ENCODE measurements at regions not wholly inside any gene's neighbourhood (a gene's known extent, or its start where the extent isn't known, plus 50 kb on each side); places are given as distances from the start of the nearest gene placed in this dataset.

DNA sequence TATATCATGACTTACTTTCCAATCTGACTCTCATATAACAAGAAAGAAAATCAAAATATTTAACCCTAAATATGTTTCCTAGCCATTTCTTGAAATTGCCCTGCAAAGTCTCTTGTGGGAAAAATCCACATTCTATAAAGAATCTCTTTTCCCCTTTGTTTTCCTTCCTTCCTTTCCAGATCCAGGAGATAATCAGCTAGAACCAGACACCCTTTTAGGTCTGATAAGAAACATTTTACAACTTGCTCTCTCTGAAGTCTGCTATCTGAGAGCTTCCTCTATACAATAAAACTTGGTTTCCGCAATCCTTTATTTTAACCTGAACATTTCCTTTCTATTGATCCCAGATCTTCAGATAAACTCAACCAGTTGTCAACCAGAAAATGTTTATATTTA, 100.5 kb upstream of the RNU6-1 start:
- DNase-seq: no peak
- Histone ChIP-seq H3K4me2 (no peak overlapping the region), H3F3A (ENCODE audit: insufficient read depth, low read depth) (no peaks in the 10 kb centered on the region), H3K27me3 (ENCODE audit: insufficient read depth, low read depth) (no peaks in the 10 kb centered on the region), H2AFZ (no peak overlapping the region), H3K27ac (no peak overlapping the region), H3K4me3 (no peak overlapping the region), H4K20me1 (ENCODE audit: insufficient read depth) (no peaks in the 10 kb centered on the region), H3K4me1 (replicated peaks; ENCODE audit: insufficient read depth) (peaks cover 10% of the 10 kb centered on the region), H3K9me3 (ENCODE audit: insufficient read depth, low read depth) (no peaks in the 10 kb centered on the region), H3K36me3 (ENCODE audit: low read depth) (no peaks in the 10 kb centered on the region), H3K79me2 (ENCODE audit: low read depth) (no peaks in the 10 kb centered on the region), H3K9me2 (ENCODE audit: insufficient read depth) (no peaks in the 10 kb centered on the region)
- TF ChIP-seq EZH2 (IDR thresholded peaks at IDR 0.05; ENCODE audit: low read depth): no peak
- TF ChIP-seq, protein P1, sequence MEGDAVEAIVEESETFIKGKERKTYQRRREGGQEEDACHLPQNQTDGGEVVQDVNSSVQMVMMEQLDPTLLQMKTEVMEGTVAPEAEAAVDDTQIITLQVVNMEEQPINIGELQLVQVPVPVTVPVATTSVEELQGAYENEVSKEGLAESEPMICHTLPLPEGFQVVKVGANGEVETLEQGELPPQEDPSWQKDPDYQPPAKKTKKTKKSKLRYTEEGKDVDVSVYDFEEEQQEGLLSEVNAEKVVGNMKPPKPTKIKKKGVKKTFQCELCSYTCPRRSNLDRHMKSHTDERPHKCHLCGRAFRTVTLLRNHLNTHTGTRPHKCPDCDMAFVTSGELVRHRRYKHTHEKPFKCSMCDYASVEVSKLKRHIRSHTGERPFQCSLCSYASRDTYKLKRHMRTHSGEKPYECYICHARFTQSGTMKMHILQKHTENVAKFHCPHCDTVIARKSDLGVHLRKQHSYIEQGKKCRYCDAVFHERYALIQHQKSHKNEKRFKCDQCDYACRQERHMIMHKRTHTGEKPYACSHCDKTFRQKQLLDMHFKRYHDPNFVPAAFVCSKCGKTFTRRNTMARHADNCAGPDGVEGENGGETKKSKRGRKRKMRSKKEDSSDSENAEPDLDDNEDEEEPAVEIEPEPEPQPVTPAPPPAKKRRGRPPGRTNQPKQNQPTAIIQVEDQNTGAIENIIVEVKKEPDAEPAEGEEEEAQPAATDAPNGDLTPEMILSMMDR (conservative IDR thresholded peaks at IDR 0.05): no peak
- no TSS peak for BruUV-seq (replicated peaks)
- ChIA-PET POLR2A (ENCODE audit: unreplicated experiment) (interaction anchor here (0.6 kb wide), 1 partner anchor 1384 kb away, joined by 3 read pairs; no protein-coding TSS in a partner anchor), CTCF (no interaction called here)
- intact Hi-C loops (cut with micrococcal nuclease; ENCODE audit: unreplicated experiment): no loop called here

DNA sequence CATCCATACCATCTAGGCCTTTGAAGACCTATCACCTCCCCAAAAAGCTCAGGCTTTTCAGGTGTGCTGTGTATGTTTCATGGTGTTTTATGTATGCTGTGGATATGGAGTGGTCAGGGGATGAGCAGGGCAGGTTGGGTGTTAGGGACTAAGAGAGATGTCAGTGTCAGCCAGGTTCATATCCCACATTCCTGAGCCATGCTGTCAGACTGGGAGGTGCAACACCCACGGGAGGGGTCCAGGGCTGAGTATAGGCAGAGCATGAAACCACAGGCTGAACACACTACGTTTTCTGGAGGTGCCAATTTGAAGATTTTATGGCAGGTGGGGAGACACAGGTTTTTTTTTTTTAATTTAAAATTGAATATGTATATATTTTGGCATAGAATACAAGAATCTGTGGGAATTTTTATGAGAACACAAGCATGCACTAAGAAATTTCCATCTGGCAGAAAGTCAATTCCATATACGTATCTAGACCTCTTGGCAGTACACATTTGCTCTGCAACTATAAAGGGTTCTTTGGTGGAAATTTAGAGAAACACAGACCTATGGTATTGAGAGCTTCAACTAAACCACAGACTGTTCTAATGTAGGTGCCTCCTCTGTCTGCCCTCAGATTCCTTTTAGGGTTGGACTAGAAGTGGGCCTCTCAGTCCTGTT, 101.9 kb upstream of the RNU6-1 start:
- no TSS peak for BruUV-seq (replicated peaks)
- TF ChIP-seq, protein P1 (conservative IDR thresholded peaks at IDR 0.05): no peak
- TF ChIP-seq EZH2 (IDR thresholded peaks at IDR 0.05; ENCODE audit: low read depth): no peak
- CTCF ChIA-PET: no interaction called here
- Histone ChIP-seq H3K9me2 (ENCODE audit: insufficient read depth) (no peaks in the 10 kb centered on the region), H3K27ac (no peak overlapping the region), H3K4me2 (no peak overlapping the region), H3K79me2 (ENCODE audit: low read depth) (no peaks in the 10 kb centered on the region), H3K4me1 (replicated peaks; ENCODE audit: insufficient read depth) (peaks cover 23% of the 10 kb centered on the region), H3F3A (ENCODE audit: insufficient read depth, low read depth) (peaks cover 2% of the 10 kb centered on the region; the same call in 1 of the 2 replicates), H3K4me3 (no peak overlapping the region), H3K9me3 (ENCODE audit: insufficient read depth, low read depth) (no peaks in the 10 kb centered on the region), H2AFZ (no peak overlapping the region), H3K27me3 (ENCODE audit: insufficient read depth, low read depth) (no peaks in the 10 kb centered on the region), H3K36me3 (ENCODE audit: low read depth) (no peaks in the 10 kb centered on the region), H4K20me1 (ENCODE audit: insufficient read depth) (no peaks in the 10 kb centered on the region)
- intact Hi-C loops (cut with micrococcal nuclease; ENCODE audit: unreplicated experiment): no loop called here
- peak; percentile 47 to 67 for DNase-seq
- POLR2A ChIA-PET (ENCODE audit: unreplicated experiment): no interaction called here

DNA sequence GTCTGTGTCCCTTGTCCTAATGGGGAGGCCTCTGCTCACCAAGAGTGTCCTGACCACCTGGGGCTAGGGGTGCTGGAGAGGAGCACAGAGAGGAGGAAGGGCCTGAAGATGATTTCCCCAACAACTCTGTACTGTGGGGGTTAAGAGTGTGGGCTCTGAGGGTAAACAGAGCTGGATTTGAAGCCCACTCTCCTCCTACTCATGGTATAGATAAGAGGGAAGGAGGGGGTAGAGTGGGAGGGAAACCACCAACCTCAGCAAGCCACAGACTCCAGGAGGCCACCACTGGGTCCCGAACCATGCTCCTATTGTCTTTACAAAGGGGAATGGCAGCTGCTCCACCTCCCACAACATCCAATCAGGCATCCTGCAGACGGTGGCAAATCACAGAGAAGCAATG, 103.6 kb upstream of the RNU6-1 start:
- BruUV-seq (replicated peaks): no TSS peak
- Histone ChIP-seq H3K79me2 (ENCODE audit: low read depth) (no peaks in the 10 kb centered on the region), H3K27ac (no peak overlapping the region), H3K4me1 (replicated peaks; ENCODE audit: insufficient read depth) (peaks cover 28% of the 10 kb centered on the region), H3K9me3 (ENCODE audit: insufficient read depth, low read depth) (no peaks in the 10 kb centered on the region), H3K4me3 (no peak overlapping the region), H3K27me3 (ENCODE audit: insufficient read depth, low read depth) (no peaks in the 10 kb centered on the region), H3K36me3 (ENCODE audit: low read depth) (no peaks in the 10 kb centered on the region), H3F3A (ENCODE audit: insufficient read depth, low read depth) (peaks cover 2% of the 10 kb centered on the region; the same call in 1 of the 2 replicates), H2AFZ (no peak overlapping the region), H3K4me2 (no peak overlapping the region), H3K9me2 (ENCODE audit: insufficient read depth) (no peaks in the 10 kb centered on the region), H4K20me1 (ENCODE audit: insufficient read depth) (no peaks in the 10 kb centered on the region)
- ChIA-PET POLR2A (ENCODE audit: unreplicated experiment) (no interaction called here), CTCF (no interaction called here)
- TF ChIP-seq, protein P1 (conservative IDR thresholded peaks at IDR 0.05): no peak
- no peak for TF ChIP-seq EZH2 (IDR thresholded peaks at IDR 0.05; ENCODE audit: low read depth)
- DNase-seq: no peak
- intact Hi-C loops (cut with micrococcal nuclease; ENCODE audit: unreplicated experiment): no loop called here
